HCT116 (cell line): ENCODE measurements at regions not wholly inside any gene's neighbourhood (a gene's known extent, or its start where the extent isn't known, plus 50 kb on each side); places are given as distances from the start of the nearest gene placed in this dataset.

Experiments
- ATF3 ChIP-seq: IDR thresholded peaks from 2 replicates; pipeline ENCODE4 v1.6.1; 2012
- CTCF ChIP-seq, 3 experiments: fragments of 200-600 bp in 1 of 3; sonication (generic) in 1 of 3; IDR thresholded peaks in 2 of 3; conservative IDR thresholded peaks in 1 of 3; 2 replicates each; pipeline ENCODE4 v1.5.1; 2012 to 2017; ENCODE audit warnings: low read depth in 2 of 3, low read length in 2 of 3, antibody characterized with exemption in 1 of 3, borderline replicate concordance in 1 of 3, control low read depth in 1 of 3, mild to moderate bottlenecking in 1 of 3, mixed read lengths in 1 of 3, mixed run types in 1 of 3, moderate library complexity in 1 of 3; ENCODE audit not compliant: insufficient read depth in 1 of 3
- ELF1 ChIP-seq: IDR thresholded peaks from 2 replicates; pipeline ENCODE4 v1.6.1; 2012; ENCODE audit warnings: low read depth, borderline replicate concordance
- JUND ChIP-seq: IDR thresholded peaks from 2 replicates; pipeline ENCODE4 v1.6.1; 2012
- SIN3A ChIP-seq: IDR thresholded peaks from 2 replicates; pipeline ENCODE4 v1.6.1; 2012; ENCODE audit warnings: low read depth

- no peak for TF ChIP-seq JUND
- no peak for TF ChIP-seq SIN3A
- TF ChIP-seq CTCF (IDR thresholded peaks at IDR 0.05 in 2 of 3, conservative IDR thresholded peaks at IDR 0.05 in 1 of 3; ENCODE audit: borderline replicate concordance in 1 of 3, insufficient read depth in 1 of 3, low read depth in 2 of 3, low read length in 2 of 3) = no peak
- no peak for TF ChIP-seq ELF1
- TF ChIP-seq ATF3 = no peak
Observed at GRCh38 chr2:139209586-139209985, 429.4 kb upstream of the NXPH2 start.
